CD4-positive, alpha-beta memory T cell (primary cell): ENCODE measurements at regions not wholly inside any gene's neighbourhood (a gene's known extent, or its start where the extent isn't known, plus 50 kb on each side); places are given as distances from the start of the nearest gene placed in this dataset.

ENCODE experiments used
- CTCF ChIA-PET: fragments of 350-600 bp; sonication (Branson Sonifier 250); formaldehyde crosslinking; loops from one replicate; lab custom pipeline; 2021; ENCODE audit warnings: inconsistent platforms; ENCODE audit not compliant: partially characterized antibody; lab: Charles Lee
- POLR2A ChIA-PET: fragments of 350-600 bp; sonication (Branson Sonifier 250); formaldehyde crosslinking; loops from one replicate; lab custom pipeline; 2021; ENCODE audit not compliant: partially characterized antibody; lab: Charles Lee
- DNase-seq, 5 donors: peaks; one replicate each; pipeline versions ENCODE4 v3.0.0 to v3.0.0-alpha.2; 2020 to 2022; ENCODE audit warnings: mixed read lengths in 1 of 5
- H3K27ac ChIP-seq: one replicate; pipeline ENCODE4 v1.7.0; 2013; ENCODE audit warnings: low read depth, low read length
- H3K27me3 ChIP-seq: 2 replicates; pipeline ENCODE4 v1.7.0; 2013; ENCODE audit warnings: mild to moderate bottlenecking, low read length, moderate library complexity; ENCODE audit not compliant: insufficient read depth
- H3K36me3 ChIP-seq: 2 replicates; pipeline ENCODE4 v1.7.0; 2013; ENCODE audit warnings: mild to moderate bottlenecking, low read length, moderate library complexity; ENCODE audit not compliant: insufficient read depth
- H3K4me1 ChIP-seq: 2 replicates; pipeline ENCODE4 v1.7.0; 2013; ENCODE audit warnings: mild to moderate bottlenecking, low read length, moderate library complexity; ENCODE audit not compliant: insufficient read depth
- H3K4me3 ChIP-seq, 2 donors: one replicate each; pipeline ENCODE4 v1.7.0; 2013; ENCODE audit warnings: low read length in 2 of 2, mild to moderate bottlenecking in 1 of 2
- H3K9me3 ChIP-seq, 2 donors: one replicate each; pipeline ENCODE4 v1.7.0; 2013; ENCODE audit warnings: low read length in 2 of 2, control low read depth in 1 of 2; ENCODE audit not compliant: control insufficient read depth in 1 of 2
- H3K27ac Mint-ChIP-seq, 7 donors: one replicate each; pipeline ENCODE4 v1.8.0; 2020 to 2021; ENCODE audit warnings: mixed read lengths in 7 of 7, mild to moderate bottlenecking in 6 of 7, inconsistent platforms in 3 of 7, moderate library complexity in 3 of 7
- H3K27me3 Mint-ChIP-seq, 2 donors: one replicate each; pipeline ENCODE4 v1.8.0; 2020 to 2021; ENCODE audit warnings: mixed read lengths in 2 of 2
- H3K36me3 Mint-ChIP-seq, 2 donors: one replicate each; pipeline ENCODE4 v1.8.0; 2020 to 2021; ENCODE audit warnings: mixed read lengths in 2 of 2, inconsistent platforms in 1 of 2, mild to moderate bottlenecking in 1 of 2
- H3K4me1 Mint-ChIP-seq, 4 donors: one replicate each; pipeline ENCODE4 v1.8.0; 2020 to 2021; ENCODE audit warnings: mixed read lengths in 4 of 4, mild to moderate bottlenecking in 1 of 4
- H3K4me3 Mint-ChIP-seq, 8 donors: one replicate each; pipeline ENCODE4 v1.8.0; 2020 to 2021; ENCODE audit warnings: mixed read lengths in 8 of 8, mild to moderate bottlenecking in 7 of 8, moderate library complexity in 6 of 8, inconsistent platforms in 3 of 8
- H3K9me3 Mint-ChIP-seq, 8 donors: one replicate each; pipeline ENCODE4 v1.8.0; 2020 to 2021; ENCODE audit warnings: mixed read lengths in 8 of 8, mild to moderate bottlenecking in 5 of 8, inconsistent platforms in 3 of 8, moderate library complexity in 1 of 8
- intact Hi-C: fragments of 100-400 bp; cut with micrococcal nuclease; formaldehyde crosslinking; loops from one replicate; pipeline ENCODE4 v1.15.1; 2023

DNA sequence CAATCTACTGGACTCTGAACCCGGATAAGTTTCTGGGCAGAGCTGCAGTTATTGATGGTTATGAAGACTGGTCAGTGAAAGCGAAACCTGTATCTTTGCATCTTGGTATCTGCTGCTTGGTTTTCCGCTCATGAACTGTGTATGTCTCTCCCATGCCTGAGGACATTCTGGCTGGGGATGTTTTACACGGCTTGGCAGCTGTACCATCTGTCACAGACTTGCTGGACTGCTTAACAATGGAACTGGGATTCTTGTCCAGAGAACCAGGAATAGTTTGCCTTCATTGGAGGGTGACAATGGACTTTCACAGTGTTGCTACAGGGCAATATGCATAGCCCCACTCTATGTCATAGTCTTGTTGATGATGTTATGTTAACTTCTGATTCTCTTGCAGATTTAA, 119.9 kb upstream of the TMEM106B start:
- intact Hi-C loops: no loop called here
- Mint-ChIP-seq H3K27me3 (no peaks in the 10 kb centered on the region), H3K27ac (no peak overlapping the region), H3K4me1 (no peaks in the 10 kb centered on the region), H3K9me3 (peaks cover 2 to 11% (median 5%) of the 10 kb centered on the region in 8 donors), H3K36me3 (no peaks in the 10 kb centered on the region), H3K4me3 (no peak overlapping the region)
- H3K36me3 ChIP-seq: no peaks in the 10 kb centered on the region
- H3K27me3 ChIP-seq: no peaks in the 10 kb centered on the region
- H3K4me1 ChIP-seq: no peaks in the 10 kb centered on the region
- DNase-seq: no peak
- no peak overlapping the region for H3K4me3 ChIP-seq
- CTCF ChIA-PET: no interaction called here
- POLR2A ChIA-PET: no interaction called here
- H3K27ac ChIP-seq: no peak overlapping the region
- no peaks in the 10 kb centered on the region for H3K9me3 ChIP-seq

DNA sequence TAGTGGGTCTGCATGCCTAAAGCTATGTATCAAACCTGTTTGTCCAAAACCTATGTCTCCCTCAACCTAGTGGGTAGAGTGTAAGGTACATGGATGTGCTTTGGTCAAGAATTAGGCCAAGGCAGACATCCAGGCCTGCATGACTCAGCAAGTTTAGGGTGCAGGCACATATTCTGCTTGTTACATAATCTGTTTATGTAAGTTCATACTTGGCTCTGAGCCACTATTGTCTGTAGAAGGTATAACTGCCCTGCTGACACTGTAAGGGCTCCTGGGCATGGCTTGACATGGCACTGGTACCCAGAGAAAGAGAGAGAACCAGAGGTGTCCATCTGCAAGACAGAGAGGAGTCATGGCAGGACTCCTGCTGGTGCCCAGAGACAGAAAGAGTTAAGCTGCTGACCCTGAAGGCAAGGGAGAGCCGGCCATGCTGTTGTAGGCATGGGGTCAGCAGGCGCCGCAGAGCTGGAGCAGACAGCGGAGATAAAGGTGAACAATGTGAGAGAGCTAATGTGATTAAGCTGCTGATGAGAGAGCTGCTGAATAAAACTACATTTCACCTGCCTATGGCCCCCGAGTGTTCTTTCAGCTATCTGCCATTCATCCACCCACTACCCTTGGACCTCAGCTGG, 118.5 kb upstream of the TMEM106B start:
- intact Hi-C loops: no loop called here
- Histone ChIP-seq H3K36me3 (no peaks in the 10 kb centered on the region), H3K4me1 (no peaks in the 10 kb centered on the region), H3K4me3 (no peak overlapping the region), H3K27me3 (no peaks in the 10 kb centered on the region), H3K27ac (no peak overlapping the region), H3K9me3 (no peaks in the 10 kb centered on the region)
- peaks cover 0 to 3% (median 0%) of the 10 kb centered on the region in 8 donors for H3K9me3 Mint-ChIP-seq
- H3K36me3 Mint-ChIP-seq: no peaks in the 10 kb centered on the region
- H3K27ac Mint-ChIP-seq: no peak overlapping the region
- no peaks in the 10 kb centered on the region for H3K27me3 Mint-ChIP-seq
- no peaks in the 10 kb centered on the region for H3K4me1 Mint-ChIP-seq
- POLR2A ChIA-PET: no interaction called here
- CTCF ChIA-PET: no interaction called here
- no peak for DNase-seq
- no peak overlapping the region for H3K4me3 Mint-ChIP-seq

DNA sequence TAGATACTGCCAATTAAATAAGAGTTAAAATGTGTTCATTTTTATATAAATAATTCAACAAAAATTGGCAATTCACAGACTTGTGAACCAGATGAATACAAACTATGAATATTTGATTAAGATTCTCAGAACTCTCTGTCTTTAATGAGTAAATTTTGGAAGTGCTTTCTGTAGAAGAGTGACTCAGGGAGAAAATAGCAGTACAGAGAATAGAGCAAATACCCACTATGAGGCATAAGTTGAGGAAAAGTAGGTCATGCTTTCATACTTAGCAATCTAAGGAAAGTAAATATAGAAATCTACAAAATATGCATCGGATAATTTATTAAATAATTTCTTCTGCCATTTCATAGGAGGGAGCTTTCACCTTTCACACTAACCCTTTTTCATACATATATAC, 117.7 kb upstream of the TMEM106B start:
- H3K27ac Mint-ChIP-seq: no peak overlapping the region
- Histone ChIP-seq H3K4me3 (no peak overlapping the region), H3K4me1 (no peaks in the 10 kb centered on the region), H3K36me3 (no peaks in the 10 kb centered on the region), H3K27me3 (no peaks in the 10 kb centered on the region), H3K9me3 (no peaks in the 10 kb centered on the region), H3K27ac (no peak overlapping the region)
- ChIA-PET POLR2A (no interaction called here), CTCF (no interaction called here)
- H3K4me1 Mint-ChIP-seq: no peaks in the 10 kb centered on the region
- H3K36me3 Mint-ChIP-seq: no peaks in the 10 kb centered on the region
- intact Hi-C loops: no loop called here
- H3K4me3 Mint-ChIP-seq: no peak overlapping the region
- peaks cover 0 to 3% (median 0%) of the 10 kb centered on the region in 8 donors for H3K9me3 Mint-ChIP-seq
- DNase-seq: no peak
- H3K27me3 Mint-ChIP-seq: no peaks in the 10 kb centered on the region

GRCh38 chr7:12094365-12094921, 116.7 kb upstream of the TMEM106B start:
- Histone ChIP-seq H3K4me3 (no peak overlapping the region), H3K27me3 (no peaks in the 10 kb centered on the region), H3K36me3 (no peaks in the 10 kb centered on the region), H3K9me3 (no peaks in the 10 kb centered on the region), H3K4me1 (no peaks in the 10 kb centered on the region), H3K27ac (no peak overlapping the region)
- Mint-ChIP-seq H3K27me3 (no peaks in the 10 kb centered on the region), H3K9me3 (peaks cover 0 to 5% (median 0%) of the 10 kb centered on the region in 8 donors), H3K4me1 (no peaks in the 10 kb centered on the region), H3K36me3 (no peaks in the 10 kb centered on the region), H3K27ac (no peak overlapping the region), H3K4me3 (no peak overlapping the region)
- POLR2A ChIA-PET: no interaction called here
- CTCF ChIA-PET: no interaction called here
- intact Hi-C loops: no loop called here
- no peak for DNase-seq

- Histone ChIP-seq H3K4me3 (no peak overlapping the region), H3K27me3 (no peaks in the 10 kb centered on the region), H3K9me3 (no peaks in the 10 kb centered on the region), H3K4me1 (no peaks in the 10 kb centered on the region), H3K36me3 (no peaks in the 10 kb centered on the region), H3K27ac (no peak overlapping the region)
- Mint-ChIP-seq H3K4me3 (no peak overlapping the region), H3K27me3 (peaks cover 0 to 1% of the 10 kb centered on the region in 2 donors), H3K9me3 (peaks cover 2 to 12% (median 3%) of the 10 kb centered on the region in 8 donors), H3K4me1 (no peaks in the 10 kb centered on the region), H3K27ac (no peak overlapping the region), H3K36me3 (peaks cover 0 to 3% of the 10 kb centered on the region in 2 donors)
- ChIA-PET CTCF (no interaction called here), POLR2A (no interaction called here)
- no peak for DNase-seq
- intact Hi-C loops: no loop called here
Measured at GRCh38 chr7:12102126-12102525, 109.0 kb upstream of the TMEM106B start.

DNA sequence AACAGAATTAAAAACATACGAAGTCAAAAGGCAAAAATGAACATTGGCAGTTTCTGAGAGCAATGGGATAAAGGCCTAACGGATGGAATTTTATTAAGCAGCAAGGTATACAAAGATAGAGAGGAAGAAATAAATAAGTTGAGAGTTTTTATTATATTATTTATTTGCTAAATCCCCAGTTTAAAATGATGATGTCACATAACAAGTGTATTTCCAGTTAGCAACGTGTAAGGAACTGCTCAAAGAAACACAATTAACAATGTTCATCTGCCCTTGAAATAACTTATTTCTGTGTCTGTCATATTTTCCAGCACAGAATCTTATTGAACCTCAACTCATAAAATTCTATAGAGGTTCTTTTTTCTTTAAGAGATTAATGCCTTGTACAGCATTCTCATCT, 108.6 kb upstream of the TMEM106B start:
- Mint-ChIP-seq H3K36me3 (peaks cover 0 to 3% of the 10 kb centered on the region in 2 donors), H3K4me3 (no peak overlapping the region), H3K9me3 (peaks cover 0 to 12% (median 3%) of the 10 kb centered on the region in 8 donors), H3K27me3 (peaks cover 0 to 1% of the 10 kb centered on the region in 2 donors), H3K4me1 (no peaks in the 10 kb centered on the region), H3K27ac (no peak overlapping the region)
- H3K4me3 ChIP-seq: no peak overlapping the region
- H3K9me3 ChIP-seq: no peaks in the 10 kb centered on the region
- DNase-seq: no peak
- H3K36me3 ChIP-seq: no peaks in the 10 kb centered on the region
- intact Hi-C loops: no loop called here
- H3K4me1 ChIP-seq: no peaks in the 10 kb centered on the region
- no peaks in the 10 kb centered on the region for H3K27me3 ChIP-seq
- POLR2A ChIA-PET: no interaction called here
- no peak overlapping the region for H3K27ac ChIP-seq
- CTCF ChIA-PET: no interaction called here

GRCh38 chr7:12103948-12104347, 107.1 kb upstream of the TMEM106B start:
- no peak overlapping the region for H3K27ac ChIP-seq
- peaks cover 0 to 12% (median 3%) of the 10 kb centered on the region in 8 donors for H3K9me3 Mint-ChIP-seq
- peaks cover 1% of the 10 kb centered on the region in 2 donors for H3K27me3 Mint-ChIP-seq
- peaks cover 0 to 3% of the 10 kb centered on the region in 2 donors for H3K36me3 Mint-ChIP-seq
- intact Hi-C loops: no loop called here
- no peaks in the 10 kb centered on the region for H3K27me3 ChIP-seq
- no peak overlapping the region for H3K4me3 Mint-ChIP-seq
- no peaks in the 10 kb centered on the region for H3K4me1 Mint-ChIP-seq
- no peaks in the 10 kb centered on the region for H3K9me3 ChIP-seq
- DNase-seq: no peak
- no peaks in the 10 kb centered on the region for H3K4me1 ChIP-seq
- ChIA-PET CTCF (interaction anchor here (1.0 kb wide), 1 partner anchor 10 kb away, joined by 3 read pairs; no protein-coding TSS in a partner anchor), POLR2A (interaction anchor here (1.4 kb wide), 1 partner anchor 107 kb away, joined by 4 read pairs; the partner anchor contains the start of gene TMEM106B)
- no peak overlapping the region for H3K27ac Mint-ChIP-seq
- no peaks in the 10 kb centered on the region for H3K36me3 ChIP-seq
- no peak overlapping the region for H3K4me3 ChIP-seq
